ENCODE measurements at regions not wholly inside any gene's neighbourhood (a gene's known extent, or its start where the extent isn't known, plus 50 kb on each side); places are given as distances from the start of the nearest gene placed in this dataset.
"Not testable (repeated sequence)": the region's sequence is repeated elsewhere in the genome, so short reads cannot be mapped to it uniquely, and the experiment has no call there.

DNA sequence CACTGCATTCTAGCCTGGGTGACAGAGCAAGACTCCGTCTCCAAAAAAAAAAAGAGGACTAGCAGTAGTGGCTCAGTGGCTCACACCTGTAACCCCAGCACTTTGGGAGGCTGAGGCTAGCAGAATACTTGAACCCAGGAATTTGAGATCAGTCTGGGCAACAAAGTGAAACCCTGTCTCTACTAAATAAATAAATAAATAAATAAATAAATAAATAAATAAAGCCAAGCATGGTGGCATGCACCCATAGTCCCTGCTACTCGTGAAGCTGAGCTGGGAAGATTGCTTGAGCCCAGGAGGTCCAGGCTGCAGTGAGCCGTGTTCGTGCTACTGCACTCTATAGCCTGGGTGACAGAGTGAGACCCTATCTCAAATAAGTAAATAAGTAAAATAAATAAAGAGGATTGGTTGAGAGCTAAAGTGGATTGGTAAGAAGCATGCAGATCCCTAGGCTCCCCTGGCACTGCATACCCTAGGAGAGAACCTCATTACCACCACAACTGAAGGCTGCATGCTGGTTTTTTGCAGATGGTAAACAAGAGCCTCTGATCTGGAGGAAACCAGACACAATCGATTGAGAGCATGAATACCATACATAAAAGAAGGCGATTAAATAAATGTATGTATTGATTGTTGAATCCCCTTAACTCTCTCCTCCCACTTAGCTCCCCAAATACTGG is 163.2 kb downstream of the REEP3 start:
- H3K4me3 ChIP-seq (ENCODE audit: low read depth, low read length): no peak overlapping the region
- H3K27me3 ChIP-seq (ENCODE audit: control insufficient read depth, insufficient read depth, low read length): no peaks in the 10 kb centered on the region
- no peaks in the 10 kb centered on the region for H3K36me3 ChIP-seq (ENCODE audit: control insufficient read depth, insufficient read depth, low read length)
- TF ChIP-seq, protein P1, sequence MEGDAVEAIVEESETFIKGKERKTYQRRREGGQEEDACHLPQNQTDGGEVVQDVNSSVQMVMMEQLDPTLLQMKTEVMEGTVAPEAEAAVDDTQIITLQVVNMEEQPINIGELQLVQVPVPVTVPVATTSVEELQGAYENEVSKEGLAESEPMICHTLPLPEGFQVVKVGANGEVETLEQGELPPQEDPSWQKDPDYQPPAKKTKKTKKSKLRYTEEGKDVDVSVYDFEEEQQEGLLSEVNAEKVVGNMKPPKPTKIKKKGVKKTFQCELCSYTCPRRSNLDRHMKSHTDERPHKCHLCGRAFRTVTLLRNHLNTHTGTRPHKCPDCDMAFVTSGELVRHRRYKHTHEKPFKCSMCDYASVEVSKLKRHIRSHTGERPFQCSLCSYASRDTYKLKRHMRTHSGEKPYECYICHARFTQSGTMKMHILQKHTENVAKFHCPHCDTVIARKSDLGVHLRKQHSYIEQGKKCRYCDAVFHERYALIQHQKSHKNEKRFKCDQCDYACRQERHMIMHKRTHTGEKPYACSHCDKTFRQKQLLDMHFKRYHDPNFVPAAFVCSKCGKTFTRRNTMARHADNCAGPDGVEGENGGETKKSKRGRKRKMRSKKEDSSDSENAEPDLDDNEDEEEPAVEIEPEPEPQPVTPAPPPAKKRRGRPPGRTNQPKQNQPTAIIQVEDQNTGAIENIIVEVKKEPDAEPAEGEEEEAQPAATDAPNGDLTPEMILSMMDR (IDR thresholded peaks at IDR 0.05; ENCODE audit: insufficient read depth, low read length, poor library complexity, severe bottlenecking): no peak
- DNase-seq (ENCODE audit: low read depth): no peak

DNA sequence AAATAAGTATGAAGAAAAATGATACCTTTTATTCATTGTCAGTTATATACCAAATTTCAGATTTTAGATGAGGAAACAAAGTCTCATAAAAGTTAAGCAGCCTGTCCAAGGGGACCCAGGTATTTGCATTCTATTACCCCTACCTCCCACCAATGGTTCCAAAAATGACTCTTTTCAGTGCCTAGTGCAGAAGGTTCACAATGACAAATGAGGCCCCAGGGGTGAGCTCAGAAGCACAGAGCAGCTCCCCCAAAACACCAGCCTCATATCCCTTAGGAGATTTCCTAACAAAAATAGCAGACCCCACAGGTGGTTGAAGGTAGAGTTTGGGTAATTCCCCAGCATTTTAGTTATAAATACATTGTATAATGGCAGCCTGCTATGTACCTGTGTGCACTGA is 168.6 kb downstream of the REEP3 start:
- H3K4me3 ChIP-seq (ENCODE audit: low read depth, low read length): no peak overlapping the region
- TF ChIP-seq, protein P1 (IDR thresholded peaks at IDR 0.05; ENCODE audit: insufficient read depth, low read length, poor library complexity, severe bottlenecking): no peak
- no peaks in the 10 kb centered on the region for H3K36me3 ChIP-seq (ENCODE audit: control insufficient read depth, insufficient read depth, low read length)
- H3K27me3 ChIP-seq (ENCODE audit: control insufficient read depth, insufficient read depth, low read length): no peaks in the 10 kb centered on the region
- no peak for DNase-seq (ENCODE audit: low read depth)

DNA sequence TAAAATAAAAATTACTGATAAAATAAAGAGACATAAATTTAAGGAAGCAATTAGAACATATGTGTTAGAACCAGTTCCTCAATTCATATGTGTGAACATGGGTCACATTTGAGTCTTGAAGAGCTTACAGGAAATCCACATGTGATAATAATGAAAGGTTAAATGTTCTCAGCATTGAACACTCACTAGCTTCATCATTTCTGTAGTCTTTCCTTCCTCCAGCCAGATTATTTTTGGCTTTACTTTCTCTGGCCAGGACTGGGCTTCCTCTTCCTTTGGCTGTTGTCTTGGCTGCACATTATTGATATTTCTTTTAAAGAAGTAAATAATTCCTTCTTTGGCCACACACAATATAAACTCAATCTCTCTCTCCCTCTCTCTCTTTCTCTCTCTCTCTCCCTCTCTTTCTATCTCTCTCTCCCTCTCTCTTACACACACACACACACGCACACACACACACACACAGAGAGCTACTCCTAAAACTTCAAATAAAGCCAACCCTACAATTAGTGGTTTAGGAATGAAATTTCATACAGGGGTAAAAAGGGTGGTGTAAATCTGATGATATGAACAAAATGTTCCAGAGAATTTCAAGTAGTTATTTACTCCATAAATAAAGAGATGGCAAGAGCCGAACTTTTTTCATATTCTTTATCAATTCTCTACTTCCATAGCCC is 171.2 kb downstream of the REEP3 start:
- Histone ChIP-seq H3K27me3 (ENCODE audit: control insufficient read depth, insufficient read depth, low read length) (no peaks in the 10 kb centered on the region), H3K4me3 (ENCODE audit: low read depth, low read length) (no peak overlapping the region), H3K36me3 (ENCODE audit: control insufficient read depth, insufficient read depth, low read length) (no peaks in the 10 kb centered on the region)
- no peak for DNase-seq (ENCODE audit: low read depth)
- TF ChIP-seq, protein P1 (IDR thresholded peaks at IDR 0.05; ENCODE audit: insufficient read depth, low read length, poor library complexity, severe bottlenecking): no peak

DNA sequence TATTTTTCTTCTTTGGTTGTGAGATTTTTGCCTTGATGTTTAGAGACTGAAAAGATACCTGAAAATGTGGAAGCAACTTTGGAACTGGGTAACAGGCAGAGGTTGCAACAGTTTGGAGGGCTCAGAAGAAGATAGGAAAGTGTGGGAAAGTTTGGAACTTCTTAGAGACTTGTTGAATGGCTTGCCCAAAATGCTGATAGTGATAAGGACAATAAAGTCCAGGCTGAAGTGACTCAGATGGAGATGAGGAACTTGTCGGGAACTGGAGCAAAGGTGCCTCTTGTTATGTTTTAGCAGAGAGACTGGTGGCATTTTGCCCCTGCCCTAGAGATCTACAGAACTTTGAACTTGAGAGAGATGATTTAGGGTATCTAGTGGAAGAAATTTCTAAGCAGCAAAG is 171.8 kb downstream of the REEP3 start:
- H3K36me3 ChIP-seq (ENCODE audit: control insufficient read depth, insufficient read depth, low read length); H3K4me3 ChIP-seq (ENCODE audit: low read depth, low read length); H3K27me3 ChIP-seq (ENCODE audit: control insufficient read depth, insufficient read depth, low read length); DNase-seq (ENCODE audit: low read depth): not testable (repeated sequence)

DNA sequence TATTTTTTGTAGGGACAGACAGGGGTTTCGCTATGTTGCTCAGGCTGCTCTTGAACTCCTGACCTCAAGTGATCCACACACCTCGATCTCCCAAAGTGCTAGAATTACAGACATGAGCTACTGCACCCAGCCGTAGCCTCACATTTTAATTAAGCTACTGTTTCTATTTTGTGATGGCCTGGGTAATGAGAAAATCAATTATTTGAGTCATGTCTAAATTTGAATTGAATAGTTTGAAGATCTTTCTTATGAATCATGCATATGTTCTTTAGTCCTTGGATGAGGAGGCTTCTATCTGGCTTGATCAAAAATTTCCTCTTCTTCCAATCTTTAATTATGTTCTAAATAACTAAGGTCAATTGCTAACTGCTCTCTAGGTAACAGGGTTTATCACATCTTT is 175.0 kb downstream of the REEP3 start:
- Histone ChIP-seq H3K36me3 (ENCODE audit: control insufficient read depth, insufficient read depth, low read length) (no peaks in the 10 kb centered on the region), H3K4me3 (ENCODE audit: low read depth, low read length) (no peak overlapping the region), H3K27me3 (ENCODE audit: control insufficient read depth, insufficient read depth, low read length) (no peaks in the 10 kb centered on the region)
- TF ChIP-seq, protein P1 (IDR thresholded peaks at IDR 0.05; ENCODE audit: insufficient read depth, low read length, poor library complexity, severe bottlenecking): no peak
- no peak for DNase-seq (ENCODE audit: low read depth)

DNA sequence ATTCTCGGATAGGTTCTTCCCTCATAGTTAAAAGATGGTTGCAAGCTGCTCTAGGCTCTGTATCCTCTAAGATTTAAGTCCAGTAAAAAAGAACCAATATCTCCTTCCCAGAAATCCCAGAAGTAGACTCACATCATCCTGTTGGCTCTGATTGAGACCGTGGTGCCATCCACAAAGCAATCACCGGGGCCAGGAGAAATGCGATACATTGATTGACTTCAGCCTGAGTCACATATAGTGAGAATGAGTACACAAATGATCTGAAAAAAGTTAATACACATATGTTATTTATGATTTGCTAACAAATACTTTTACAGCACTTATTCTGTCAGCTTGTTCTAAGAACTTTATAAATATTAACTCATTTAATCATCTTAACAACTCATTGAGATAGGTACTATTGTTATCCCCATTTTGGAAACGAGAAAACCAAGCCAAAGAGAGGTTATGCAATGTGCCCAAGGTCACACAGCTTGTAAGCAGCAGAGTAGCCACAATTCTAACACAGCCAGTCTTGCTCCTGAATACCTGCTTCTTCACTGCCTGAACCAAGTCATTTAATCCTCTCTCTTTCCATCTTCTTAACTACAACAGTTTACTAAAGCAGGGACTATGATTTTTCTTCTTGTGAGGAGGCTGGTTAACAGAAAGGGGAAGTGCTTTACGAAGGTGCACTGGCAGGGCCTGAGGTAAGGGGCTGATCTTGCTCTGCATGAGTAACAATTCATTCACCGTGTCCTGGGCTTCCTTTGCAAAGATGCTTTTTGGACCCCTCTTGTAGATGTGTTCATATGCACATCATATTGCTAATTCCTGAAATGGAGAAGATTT is 177.0 kb downstream of the REEP3 start:
- TF ChIP-seq, protein P1 (IDR thresholded peaks at IDR 0.05; ENCODE audit: insufficient read depth, low read length, poor library complexity, severe bottlenecking): no peak
- DNase-seq (ENCODE audit: low read depth): no peak
- Histone ChIP-seq H3K27me3 (ENCODE audit: control insufficient read depth, insufficient read depth, low read length) (no peaks in the 10 kb centered on the region), H3K36me3 (ENCODE audit: control insufficient read depth, insufficient read depth, low read length) (no peaks in the 10 kb centered on the region), H3K4me3 (ENCODE audit: low read depth, low read length) (no peak overlapping the region)

Data from kidney epithelial cell (primary cell).